ENCODE measurements at regions not wholly inside any gene's neighbourhood (a gene's known extent, or its start where the extent isn't known, plus 50 kb on each side); places are given as distances from the start of the nearest gene placed in this dataset.

DNA sequence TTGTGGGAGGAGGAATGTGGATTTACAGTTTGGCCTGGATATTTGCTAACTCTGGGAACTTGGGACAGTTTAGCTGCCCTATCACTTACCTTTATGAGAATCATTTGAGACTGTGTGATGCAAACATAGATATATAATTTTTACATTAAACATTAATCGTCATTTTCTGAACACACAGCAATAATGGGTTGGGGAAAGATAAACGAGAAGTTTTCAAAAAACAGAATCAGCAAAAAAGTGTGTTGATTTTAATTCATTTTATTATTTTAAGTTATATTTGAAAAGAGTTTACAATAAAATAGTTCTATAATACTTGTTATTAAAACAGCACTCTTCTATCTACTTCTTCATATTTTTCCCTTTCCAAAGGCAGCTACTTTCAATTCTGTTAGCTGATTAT, 813.3 kb downstream of the SLC4A3 start:
- TF ChIP-seq CTCF (conservative IDR thresholded peaks at IDR 0.05), result no peak
- Histone ChIP-seq H4K91ac (ENCODE audit: insufficient read length, low read depth, low read length) (no peak overlapping the region), H4K8ac (replicated peaks; ENCODE audit: insufficient read length, low read depth, low read length) (no peak overlapping the region), H3K27ac (ENCODE audit: insufficient read length, low read depth, low read length) (no peak overlapping the region), H2AK5ac (ENCODE audit: insufficient read length, low read length) (no peak overlapping the region), H3K4me1 (ENCODE audit: insufficient read depth, low read length) (no peaks in the 10 kb centered on the region; the same call in none of the 2 replicates), H3K27me3 (ENCODE audit: insufficient read depth, low read length) (no peaks in the 10 kb centered on the region), H2AFZ (ENCODE audit: low read length) (no peak overlapping the region), H2BK12ac (ENCODE audit: insufficient read length, low read depth, low read length) (no peak overlapping the region), H3K79me1 (ENCODE audit: insufficient read depth, low read depth, low read length, poor library complexity, severe bottlenecking) (no peaks in the 10 kb centered on the region), H2BK15ac (ENCODE audit: low read depth, low read length) (no peak overlapping the region), H3T11ph (ENCODE audit: low read length) (no peak overlapping the region), H3K23me2 (ENCODE audit: insufficient read length, low read depth, low read length, poor library complexity, severe bottlenecking) (no peaks in the 10 kb centered on the region), H3K56ac (ENCODE audit: insufficient read length, low read depth, low read length) (no peak overlapping the region), H3K18ac (ENCODE audit: insufficient read length, low read depth, low read length) (no peak overlapping the region), H3K4me2 (ENCODE audit: insufficient read depth, insufficient read length, low read length) (no peak overlapping the region), H3K23ac (ENCODE audit: insufficient read length, low read depth, low read length) (no peak overlapping the region), H3K9ac (ENCODE audit: extremely low read depth, insufficient read length, low read length) (no peak overlapping the region), H2BK20ac (ENCODE audit: low read depth, low read length, poor library complexity, severe bottlenecking) (no peak overlapping the region), H4K5ac (ENCODE audit: insufficient read length, low read depth, low read length) (no peak overlapping the region), H3K4ac (ENCODE audit: low read depth, low read length) (no peak overlapping the region), H3K14ac (ENCODE audit: insufficient read depth, low read length) (no peak overlapping the region), H3K9me3 (ENCODE audit: control insufficient read depth, low read depth, low read length) (no peaks in the 10 kb centered on the region), H2BK120ac (ENCODE audit: low read depth, low read length, poor library complexity, severe bottlenecking) (no peak overlapping the region), H4K20me1 (ENCODE audit: control insufficient read depth, insufficient read depth, insufficient read length) (no peaks in the 10 kb centered on the region), H2BK5ac (ENCODE audit: insufficient read length, low read length) (no peak overlapping the region), H3K79me2 (ENCODE audit: insufficient read depth, low read length) (no peaks in the 10 kb centered on the region)
- no peak for DNase-seq
- Mint-ChIP-seq H3K36me3 (ENCODE audit: insufficient read depth in 1 of 3, low read depth in 3 of 3) (no peaks in the 10 kb centered on the region), H3K27ac (no peak overlapping the region), H3K4me1 (0 out of 4 replicates have a peak, but pooled peaks cover 0 to 3% of the 10 kb centered on the region in 2 experiments), H3K27me3 (ENCODE audit: low read depth) (no peaks in the 10 kb centered on the region), H3K9me3 (peaks cover 2 to 5% of the 10 kb centered on the region in 2 experiments; a peak in 2 of 5 replicates), H3K4me3 (no peak overlapping the region)
- no CpG with 5 or more reads among the region's 2 CpGs for WGBS (ENCODE audit: extremely low coverage, insufficient read length, low lambda C conversion rate)
